NCI-H146 (cell line): ENCODE measurements at regions not wholly inside any gene's neighbourhood (a gene's known extent, or its start where the extent isn't known, plus 50 kb on each side); places are given as distances from the start of the nearest gene placed in this dataset.

Source experiments
- DNase-seq: peaks from one replicate; lab custom pipeline; 2025; lab: John Stamatoyannopoulos, UW

- DNase-seq: no peak
Measured at GRCh38 chr3:24843955-24844354, 349.3 kb upstream of the THRB start.

GRCh38 chr3:24845524-24846155 lies 351.0 kb upstream of the THRB start:
- DNase-seq: no peak

GRCh38 chr3:24846286-24846860 lies 351.7 kb upstream of the THRB start:
- DNase-seq: no peak

GRCh38 chr3:24850245-24850644 lies 355.6 kb upstream of the THRB start:
- no peak for DNase-seq

GRCh38 chr3:24853685-24854490 lies 359.2 kb upstream of the THRB start:
- no peak for DNase-seq

GRCh38 chr3:24854748-24855147 lies 360.1 kb upstream of the THRB start:
- DNase-seq: no peak

GRCh38 chr3:24857945-24858344 lies 363.3 kb upstream of the THRB start:
- DNase-seq: no peak

GRCh38 chr3:24863215-24863614 lies 368.6 kb upstream of the THRB start:
- no peak for DNase-seq

- no peak for DNase-seq
Measured at GRCh38 chr3:24867783-24868182, 373.1 kb upstream of the THRB start.

GRCh38 chr3:24881239-24881638 lies 386.6 kb upstream of the THRB start:
- DNase-seq: no peak

- DNase-seq: no peak
Measured at GRCh38 chr3:24886501-24886900, 391.9 kb upstream of the THRB start.

- DNase-seq: no peak
Measured at GRCh38 chr3:24890012-24890411, 395.4 kb upstream of the THRB start.

GRCh38 chr3:24899373-24899772 lies 404.7 kb upstream of the THRB start:
- DNase-seq: no peak

GRCh38 chr3:24899901-24900603 lies 405.4 kb upstream of the THRB start:
- DNase-seq: no peak

GRCh38 chr3:24905266-24905665 lies 410.6 kb upstream of the THRB start:
- no peak for DNase-seq

- no peak for DNase-seq
Measured at GRCh38 chr3:24907106-24907505, 412.5 kb upstream of the THRB start.

GRCh38 chr3:24911076-24911475 lies 416.4 kb upstream of the THRB start:
- DNase-seq: no peak

- no peak for DNase-seq
Measured at GRCh38 chr3:24915639-24916038, 421.0 kb upstream of the THRB start.

GRCh38 chr3:24917908-24918307 lies 423.3 kb upstream of the THRB start:
- DNase-seq: no peak

- no peak for DNase-seq
Measured at GRCh38 chr3:24923570-24923969, 428.9 kb upstream of the THRB start.

- no peak for DNase-seq
Measured at GRCh38 chr3:24929521-24929920, 434.9 kb upstream of the THRB start.

- no peak for DNase-seq
Measured at GRCh38 chr3:24933401-24933800, 438.8 kb upstream of the THRB start.

- no peak for DNase-seq
Measured at GRCh38 chr3:24936574-24936973, 441.9 kb upstream of the THRB start.
